H7 (cell line): ENCODE measurements at regions not wholly inside any gene's neighbourhood (a gene's known extent, or its start where the extent isn't known, plus 50 kb on each side); places are given as distances from the start of the nearest gene placed in this dataset.

ENCODE experiments used
- DNase-seq: peaks from one replicate; pipeline ENCODE4 v3.0.0; 2012
- H3K27me3 ChIP-seq: 2 replicates; pipeline ENCODE4 v1.6.0; 2011; ENCODE audit warnings: mild to moderate bottlenecking, low read length; ENCODE audit not compliant: control insufficient read depth, insufficient read depth
- H3K36me3 ChIP-seq: replicated peaks from 2 replicates; pipeline ENCODE4 v1.5.1; 2011; ENCODE audit warnings: low read length; ENCODE audit not compliant: control insufficient read depth, insufficient read depth
- H3K4me3 ChIP-seq: 2 replicates; pipeline ENCODE4 v1.5.1; 2011; ENCODE audit warnings: low read depth, mild to moderate bottlenecking, control low read depth, low read length, moderate library complexity; ENCODE audit not compliant: insufficient read depth

DNA sequence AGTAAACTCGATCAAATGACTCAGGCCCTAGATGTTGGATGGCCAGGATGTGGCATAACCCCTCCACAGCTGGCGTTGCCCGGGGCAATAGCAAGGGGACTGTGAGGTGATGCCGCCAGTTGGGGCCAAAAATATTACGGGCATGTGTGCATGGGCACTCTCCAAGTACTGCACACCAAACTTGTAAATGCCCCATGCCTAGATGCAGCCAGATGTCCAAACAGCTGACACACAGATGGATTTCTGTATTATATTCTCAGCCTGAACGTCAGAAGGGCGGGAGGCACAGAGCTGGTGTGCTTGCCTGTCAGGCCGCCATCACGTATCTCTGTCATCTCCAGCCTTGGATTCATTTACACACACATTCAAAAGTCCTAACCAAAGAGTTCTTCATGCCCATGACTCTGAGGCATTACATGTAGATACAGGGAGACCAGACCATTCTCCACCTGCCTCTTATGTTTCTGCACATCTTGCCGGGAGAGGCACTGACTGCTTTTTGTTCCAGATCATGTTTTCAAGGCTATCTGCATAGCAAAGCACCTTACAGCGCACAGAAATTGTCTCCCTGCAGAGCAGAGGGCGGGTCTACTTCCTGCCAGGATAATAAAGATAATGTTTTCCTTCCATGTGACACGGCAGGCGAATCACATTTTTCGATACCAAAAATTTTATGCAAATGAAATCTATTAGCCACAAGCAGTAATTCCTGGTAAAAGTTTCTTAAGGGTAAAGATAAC, 200.9 kb upstream of the ADAMTS16 start:
- Histone ChIP-seq H3K4me3 (no peak overlapping the region), H3K36me3 (no peaks in the 10 kb centered on the region), H3K27me3 (no peaks in the 10 kb centered on the region)
- DNase-seq = no peak

DNA sequence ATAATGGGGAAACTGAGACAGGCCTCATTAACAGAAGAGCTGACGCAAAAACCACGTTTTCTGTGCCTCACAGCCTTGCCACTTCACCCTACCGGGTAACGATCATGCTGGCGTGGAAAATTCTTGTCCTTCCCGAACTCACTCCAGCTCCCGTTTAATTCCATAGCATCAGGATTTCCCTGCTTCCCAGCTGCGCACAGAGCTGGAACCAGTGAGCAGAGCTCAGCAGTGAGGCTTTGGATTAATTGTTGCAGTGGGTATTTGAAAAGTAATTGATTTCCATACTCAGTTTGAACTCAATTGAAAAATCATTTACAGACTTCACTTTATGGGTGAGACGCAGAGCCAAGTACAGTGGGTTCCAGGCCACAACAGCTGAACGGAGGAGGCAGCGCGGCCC, 199.0 kb upstream of the ADAMTS16 start:
- H3K36me3 ChIP-seq = no peaks in the 10 kb centered on the region
- H3K27me3 ChIP-seq = no peaks in the 10 kb centered on the region
- DNase-seq = no peak
- H3K4me3 ChIP-seq = no peak overlapping the region

DNA sequence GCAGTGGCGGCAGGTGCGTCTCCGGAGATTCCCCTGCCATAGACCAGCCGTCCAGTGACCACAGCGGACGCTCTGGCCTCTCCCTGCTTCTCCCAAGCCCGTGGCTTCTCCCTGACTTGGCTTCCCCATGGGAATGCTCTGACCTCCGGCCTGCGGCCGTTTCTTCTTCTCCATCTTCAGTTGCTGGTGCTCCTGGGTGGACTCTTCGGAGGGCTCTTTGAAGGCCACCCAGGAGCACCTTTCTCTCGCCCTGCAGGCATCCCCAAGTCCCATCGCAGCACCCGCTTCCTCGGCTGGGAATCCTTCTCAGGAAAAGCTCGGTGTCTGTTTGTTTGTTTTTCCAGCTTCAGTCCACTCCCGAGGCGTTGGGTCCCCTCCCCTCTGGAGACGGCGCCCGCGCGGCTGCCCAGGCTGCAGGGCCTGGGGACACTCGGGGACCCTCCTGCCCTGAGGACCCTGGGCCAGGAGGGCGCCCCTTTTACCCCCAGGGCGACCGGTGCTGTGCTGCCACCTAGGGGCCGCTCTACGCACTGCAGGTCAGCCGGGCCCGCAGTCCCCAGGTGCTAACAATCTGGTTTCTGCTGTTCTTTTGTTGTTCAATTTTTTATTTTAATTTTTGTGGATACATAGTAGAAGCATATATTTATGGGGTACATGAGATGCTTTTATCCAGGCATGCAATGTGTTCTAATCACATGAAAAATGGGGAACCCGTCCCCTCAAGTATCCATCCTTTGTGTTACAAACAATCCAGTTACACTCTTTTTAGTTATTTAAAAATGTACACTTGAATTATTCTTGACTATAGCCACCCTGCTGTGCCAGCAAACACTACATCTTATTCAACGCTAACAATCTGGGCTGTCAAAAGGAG, 197.9 kb upstream of the ADAMTS16 start:
- Histone ChIP-seq H3K36me3 (no peaks in the 10 kb centered on the region), H3K4me3 (no peak overlapping the region), H3K27me3 (no peaks in the 10 kb centered on the region)
- DNase-seq = peak; percentile 93

DNA sequence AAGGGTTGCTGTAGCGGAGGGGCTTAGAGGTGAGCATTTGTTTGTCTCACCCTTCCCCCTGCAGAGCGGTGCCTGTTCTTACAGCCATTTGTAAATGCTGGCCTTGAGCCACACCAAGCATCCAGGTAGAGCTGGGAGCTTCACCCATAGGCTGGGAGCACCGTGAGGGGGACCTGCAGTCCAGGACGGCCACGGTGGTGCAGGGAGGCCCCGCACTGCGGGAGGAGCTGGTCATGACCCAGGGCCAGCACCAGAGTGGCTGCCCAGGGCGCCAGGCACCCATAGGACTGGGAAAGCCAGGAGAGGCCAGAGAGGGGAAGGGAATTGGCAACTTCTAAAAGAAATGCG, 197.3 kb upstream of the ADAMTS16 start:
- Histone ChIP-seq H3K4me3 (no peak overlapping the region), H3K27me3 (no peaks in the 10 kb centered on the region), H3K36me3 (no peaks in the 10 kb centered on the region)
- DNase-seq = peak; percentile 78

DNA sequence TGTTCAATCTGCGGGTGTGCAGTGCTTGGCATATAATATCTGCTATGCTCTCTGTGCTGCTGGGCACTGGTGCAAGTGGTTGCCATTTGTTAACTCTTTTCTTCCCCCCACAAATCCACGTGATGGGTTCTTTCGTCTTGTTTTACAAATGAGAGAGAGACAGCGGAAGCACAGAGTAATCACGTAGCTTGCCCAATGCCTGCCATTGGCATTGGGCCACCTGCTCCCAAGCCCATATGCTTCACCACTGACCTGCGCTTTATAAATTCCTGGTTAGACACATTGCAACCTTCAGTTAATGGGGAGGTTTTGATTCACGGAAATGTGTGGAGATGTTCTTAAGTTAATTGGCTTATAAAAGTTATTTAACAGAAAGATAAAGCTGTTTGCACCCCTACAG, 194.8 kb upstream of the ADAMTS16 start:
- no peak for DNase-seq
- Histone ChIP-seq H3K27me3 (no peaks in the 10 kb centered on the region), H3K36me3 (no peaks in the 10 kb centered on the region)

DNA sequence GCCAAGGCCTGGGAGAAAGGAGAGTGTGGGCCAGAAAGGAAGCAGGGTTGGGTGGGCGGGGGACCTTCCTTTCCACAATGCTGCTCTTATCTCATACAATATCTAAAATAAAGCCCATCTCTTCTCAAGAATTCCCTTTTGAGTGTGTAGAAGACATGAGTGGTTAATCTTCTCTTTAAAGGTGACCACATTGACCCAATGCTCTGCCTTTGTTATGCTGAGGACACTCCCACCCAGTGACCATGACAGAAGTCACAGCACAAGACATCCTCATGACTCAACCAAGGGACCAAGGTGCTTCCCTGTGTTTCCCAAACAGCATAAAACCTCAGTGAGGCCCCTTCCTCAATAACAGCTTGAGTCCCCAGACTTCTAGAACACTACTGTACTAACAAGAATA, 193.0 kb upstream of the ADAMTS16 start:
- DNase-seq = no peak
- no peak overlapping the region for H3K4me3 ChIP-seq
- no peaks in the 10 kb centered on the region for H3K27me3 ChIP-seq
- no peaks in the 10 kb centered on the region for H3K36me3 ChIP-seq

More for the DNA sequence above, 194.8 kb upstream of the ADAMTS16 start:
- H3K4me3 ChIP-seq = no peak overlapping the region

DNA sequence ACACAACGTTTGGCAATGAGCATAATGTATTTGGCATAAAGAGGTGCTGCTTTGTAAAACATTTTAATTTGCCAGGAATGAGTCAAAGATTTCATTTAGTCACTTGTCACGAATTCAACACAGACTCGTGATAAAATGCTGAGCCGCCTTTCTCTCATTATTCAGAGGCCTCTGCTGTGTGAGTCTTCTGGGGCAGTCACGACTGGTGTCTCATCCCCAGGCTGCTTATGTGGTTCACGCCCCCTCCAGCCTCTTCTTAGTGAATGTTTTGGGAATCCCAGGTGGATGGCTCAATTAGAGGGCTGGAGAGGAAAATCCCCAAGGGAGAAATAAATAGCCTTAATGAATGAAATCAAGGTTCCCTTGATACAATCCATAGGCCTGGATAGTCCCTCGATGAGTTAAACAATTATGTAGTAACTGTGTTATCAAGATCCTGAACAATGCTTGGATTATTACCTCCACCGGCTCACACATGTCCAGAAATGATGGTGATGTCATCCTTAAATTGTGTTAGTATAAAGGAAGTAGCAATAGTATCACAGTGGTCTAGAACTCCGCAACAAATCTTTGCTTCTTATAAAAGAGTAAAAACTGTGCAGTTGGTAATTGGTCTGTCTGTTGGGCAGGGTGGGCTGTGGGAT, 192.1 kb upstream of the ADAMTS16 start:
- Histone ChIP-seq H3K36me3 (no peaks in the 10 kb centered on the region), H3K4me3 (no peak overlapping the region), H3K27me3 (no peaks in the 10 kb centered on the region)
- DNase-seq = no peak

DNA sequence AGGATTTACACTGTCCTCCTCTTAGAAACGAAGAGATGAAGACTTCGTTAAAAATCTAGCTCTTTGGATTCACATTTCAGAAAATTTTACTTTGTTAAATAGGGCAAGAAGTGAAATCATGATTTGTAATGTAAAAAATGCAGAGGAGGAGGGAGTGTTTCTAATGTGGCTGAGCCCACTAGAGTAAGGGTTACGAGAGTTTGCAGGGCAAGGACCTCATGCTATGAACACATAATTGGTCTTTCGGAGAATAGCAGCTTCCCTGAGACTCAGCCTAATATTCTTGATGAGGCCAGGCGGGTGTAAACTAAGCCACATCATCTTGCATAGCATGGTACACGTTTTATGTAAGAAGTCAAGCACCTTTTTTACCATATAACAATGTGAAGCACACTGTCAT, 191.0 kb upstream of the ADAMTS16 start:
- no peak overlapping the region for H3K4me3 ChIP-seq
- no peaks in the 10 kb centered on the region for H3K36me3 ChIP-seq
- no peak for DNase-seq
- no peaks in the 10 kb centered on the region for H3K27me3 ChIP-seq

DNA sequence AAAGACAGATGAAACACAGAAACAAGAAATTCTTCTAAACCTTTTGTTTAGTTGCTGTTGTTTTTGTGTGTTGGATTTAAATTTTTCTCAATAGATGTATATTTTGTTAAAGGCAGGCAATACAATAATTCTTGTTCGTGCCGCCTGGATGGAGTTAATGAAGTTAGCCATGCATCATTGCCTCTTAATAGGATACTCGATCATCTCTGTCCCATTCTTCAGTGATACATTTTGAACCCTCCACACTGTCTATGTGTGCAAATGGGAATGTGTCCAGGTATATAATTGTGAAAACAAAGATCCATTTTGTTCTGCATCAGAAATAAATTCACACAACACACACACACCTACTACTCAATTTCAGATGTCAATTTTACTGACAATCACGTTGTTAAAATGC, 186.6 kb upstream of the ADAMTS16 start:
- H3K36me3 ChIP-seq = no peaks in the 10 kb centered on the region
- no peaks in the 10 kb centered on the region for H3K27me3 ChIP-seq

DNA sequence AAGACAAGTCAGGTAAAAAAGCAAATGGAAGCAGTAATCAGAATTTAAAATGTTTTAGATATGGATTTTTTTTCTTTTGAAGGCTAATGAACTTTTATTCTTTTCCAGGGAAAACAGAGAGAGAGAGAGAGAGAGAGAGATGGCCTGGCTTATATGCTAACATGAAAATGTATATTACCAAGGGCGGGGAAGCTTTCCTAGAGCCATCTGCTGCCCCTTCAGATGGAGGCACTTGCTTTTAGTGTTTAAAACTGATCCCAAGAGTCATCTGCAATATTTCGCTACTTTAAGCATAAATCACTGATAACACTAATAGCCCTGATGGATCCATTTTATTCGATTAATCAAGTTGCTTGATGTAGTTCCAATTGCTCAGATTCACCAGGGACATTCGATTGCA, 186.1 kb upstream of the ADAMTS16 start:
- Histone ChIP-seq H3K27me3 (no peaks in the 10 kb centered on the region), H3K4me3 (no peak overlapping the region), H3K36me3 (no peaks in the 10 kb centered on the region)
- no peak for DNase-seq

More for the DNA sequence above, 186.6 kb upstream of the ADAMTS16 start:
- no peak for DNase-seq
- no peak overlapping the region for H3K4me3 ChIP-seq

DNA sequence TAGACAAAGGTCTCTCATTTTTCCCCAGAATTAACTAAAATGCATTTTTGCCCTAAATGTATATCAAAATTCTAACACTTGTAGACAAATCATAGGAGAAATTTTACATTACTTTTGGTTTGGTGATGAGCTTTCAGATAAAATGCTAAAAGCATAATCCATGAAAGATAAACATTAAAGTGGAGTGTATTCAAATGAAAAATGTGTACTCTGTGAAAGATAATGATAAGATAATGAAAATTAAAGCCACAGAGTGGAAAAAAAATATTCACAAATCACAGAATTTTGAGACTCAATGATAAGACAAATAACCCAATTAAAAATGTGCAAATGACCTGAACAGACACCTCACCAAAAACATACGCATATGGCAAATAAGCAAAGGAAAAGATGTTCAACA, 176.9 kb upstream of the ADAMTS16 start:
- DNase-seq = no peak
- no peaks in the 10 kb centered on the region for H3K27me3 ChIP-seq
- no peak overlapping the region for H3K4me3 ChIP-seq
- no peaks in the 10 kb centered on the region for H3K36me3 ChIP-seq

DNA sequence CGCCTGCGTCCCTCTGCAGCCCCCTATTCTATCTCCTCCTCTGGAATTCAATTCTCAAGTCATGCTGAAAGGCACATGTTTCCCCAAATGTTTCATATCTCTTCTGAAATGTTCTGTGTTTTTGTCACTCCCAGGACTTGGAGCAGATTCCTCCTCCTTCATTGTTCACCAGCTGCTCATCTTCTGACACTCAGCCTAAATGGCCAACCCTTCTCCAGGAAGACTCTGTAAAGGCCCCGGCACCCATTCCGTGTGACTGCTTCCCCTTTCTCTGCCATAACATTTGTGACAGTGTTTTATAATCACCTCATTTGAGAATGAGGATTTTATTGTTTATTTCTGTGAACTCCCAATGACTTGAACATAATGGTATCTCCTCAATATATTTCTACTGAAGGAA, 170.8 kb upstream of the ADAMTS16 start:
- no peaks in the 10 kb centered on the region for H3K36me3 ChIP-seq
- H3K27me3 ChIP-seq = no peaks in the 10 kb centered on the region
- no peak overlapping the region for H3K4me3 ChIP-seq
- DNase-seq = no peak

DNA sequence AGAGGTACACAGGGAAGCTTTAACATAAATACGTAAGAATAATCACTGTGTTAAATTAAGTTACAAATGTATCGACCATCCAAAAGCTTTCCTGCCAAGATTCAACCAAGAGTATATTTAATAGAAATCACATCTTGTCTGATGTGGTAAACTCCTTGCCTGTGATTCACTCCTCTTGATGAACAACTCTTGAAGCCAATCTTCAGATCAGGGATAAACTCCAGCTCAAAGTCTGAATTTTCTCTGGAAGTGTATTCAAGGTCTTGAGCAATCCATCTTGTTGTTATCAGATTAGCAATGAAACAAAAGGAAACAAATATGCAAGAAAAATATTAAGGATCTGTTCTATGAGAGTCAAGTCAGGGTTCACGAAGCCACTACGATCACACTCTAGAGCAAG, 170.0 kb upstream of the ADAMTS16 start:
- DNase-seq = no peak
- Histone ChIP-seq H3K36me3 (no peaks in the 10 kb centered on the region), H3K4me3 (no peak overlapping the region), H3K27me3 (no peaks in the 10 kb centered on the region)

DNA sequence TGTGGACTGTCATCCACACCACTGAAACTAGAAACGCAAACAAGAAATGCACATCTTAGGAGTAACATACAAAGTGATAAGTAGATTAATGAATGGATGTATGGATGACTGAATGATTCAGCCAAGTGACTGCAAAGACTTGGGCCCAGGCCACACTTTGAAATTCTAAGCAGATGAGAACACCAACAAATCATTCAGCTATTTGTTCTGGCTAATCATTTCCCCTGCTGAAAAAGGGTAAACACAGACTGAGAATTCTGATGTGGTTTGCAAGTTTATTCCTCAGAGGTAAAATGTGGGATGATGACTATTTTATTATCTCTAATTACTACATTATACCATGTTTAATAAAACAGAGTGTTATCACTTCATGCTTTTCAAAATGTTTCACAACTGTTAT, 163.2 kb upstream of the ADAMTS16 start:
- DNase-seq = no peak
- H3K36me3 ChIP-seq = no peaks in the 10 kb centered on the region

More for the DNA sequence above, 163.2 kb upstream of the ADAMTS16 start:
- Histone ChIP-seq H3K27me3 (no peaks in the 10 kb centered on the region), H3K4me3 (no peak overlapping the region)
